K562 (cell line): ENCODE measurements at regions not wholly inside any gene's neighbourhood (a gene's known extent, or its start where the extent isn't known, plus 50 kb on each side); places are given as distances from the start of the nearest gene placed in this dataset.

Experiments
- ATAC-seq: fragments of 200-7000 bp; cut with Tn5 transposase; 3 replicates; pipeline ENCODE4 v1.9.1; 2020; ENCODE audit warnings: moderate library complexity
- BruUV-seq: library from RNA; stranded (reverse); fragments of 400-500 nt; replicated peaks from 2 replicates; lab custom pipeline; 2021; lab: Mats Ljungman, UMichigan
- CTCF ChIA-PET: fragments of 300-600 bp; formaldehyde crosslinking; extraction: SDS; loops from one replicate; lab custom pipeline; 2021; ENCODE audit warnings: low intra/inter-chr PET ratio; lab: Yijun Ruan, JAX
- POLR2A ChIA-PET: fragments of 300-600, 350-650 bp; sonication (Branson Sonifier 250); formaldehyde crosslinking; extraction: SDS; loops from one replicate; lab custom pipeline; 2021; ENCODE audit warnings: antibody characterized with exemption, inconsistent platforms; lab: Yijun Ruan, JAX
- DNase-seq, 4 experiments: peaks; one replicate each; pipeline versions ENCODE4 v3.0.0 to v3.0.0-alpha.2; 2011 to 2018; ENCODE audit warnings: low spot score in 3 of 4, mixed read lengths in 3 of 4; ENCODE audit errors: extremely low read depth in 1 of 4
- FAIRE-seq: peaks from 2 replicates; lab custom pipeline; 2011; peaks lifted over from hg19 to GRCh38; lab: Jason Lieb, UNC
- H2AFZ ChIP-seq: 2 replicates; pipeline ENCODE4 v1.6.0; 2011; ENCODE audit warnings: low read depth, low read length, control low read depth, inconsistent platforms
- H3K27ac ChIP-seq: fragments of 200-600 bp; 3 replicates; pipeline ENCODE4 v1.8.0; 2011; ENCODE audit warnings: low read depth, mild to moderate bottlenecking, control low read depth, inconsistent platforms, low read length, moderate library complexity, mixed read lengths; ENCODE audit errors: extremely low read depth
- H3K27me3 ChIP-seq, 2 experiments: fragments of 300-600 bp in 1 of 2; 2 replicates in 1 of 2; 3 replicates in 1 of 2; pipeline versions ENCODE4 v1.6.0 to v1.8.0; 2011; ENCODE audit warnings: inconsistent platforms in 2 of 2, low read length in 2 of 2, mild to moderate bottlenecking in 1 of 2, mixed read lengths in 1 of 2, moderate library complexity in 1 of 2; ENCODE audit not compliant: control insufficient read depth in 2 of 2, insufficient read depth in 2 of 2
- H3K36me3 ChIP-seq: fragments of 300-600 bp; 3 replicates; pipeline ENCODE4 v1.8.0; 2011; ENCODE audit warnings: mild to moderate bottlenecking, low read length, inconsistent platforms; ENCODE audit not compliant: control insufficient read depth, insufficient read depth
- H3K4me1 ChIP-seq, 2 experiments: fragments of 200-600 bp in 1 of 2; replicated peaks in 1 of 2; 2 replicates in 1 of 2; 3 replicates in 1 of 2; pipeline versions ENCODE4 v1.5.1 to v1.8.0; 2011; ENCODE audit warnings: inconsistent platforms in 2 of 2, low read length in 2 of 2, mild to moderate bottlenecking in 1 of 2, mixed read lengths in 1 of 2, moderate library complexity in 1 of 2; ENCODE audit not compliant: control insufficient read depth in 2 of 2, insufficient read depth in 2 of 2
- H3K4me2 ChIP-seq: 2 replicates; pipeline ENCODE4 v1.6.1; 2011; ENCODE audit warnings: low read length, control low read depth, inconsistent platforms, mixed read lengths; ENCODE audit not compliant: insufficient read depth
- H3K4me3 ChIP-seq: fragments of 200-600 bp; sonication (generic), shearing (Covaris generic); 2 replicates; pipeline ENCODE4 v1.5.1; 2016; ENCODE audit warnings: control low read depth, inconsistent platforms
- H3K79me2 ChIP-seq: fragments of 200-600 bp; 3 replicates; pipeline ENCODE4 v1.8.0; 2011; ENCODE audit warnings: low read length, inconsistent platforms; ENCODE audit not compliant: control insufficient read depth, insufficient read depth
- H3K9ac ChIP-seq, 2 experiments: 2 replicates each; pipeline versions ENCODE4 v1.6.0 to v1.6.1; 2011; ENCODE audit warnings: low read depth in 2 of 2, low read length in 2 of 2, control low read depth in 1 of 2, inconsistent platforms in 1 of 2, mild to moderate bottlenecking in 1 of 2, mixed read lengths in 1 of 2; ENCODE audit not compliant: insufficient read depth in 1 of 2
- H3K9me1 ChIP-seq: one replicate; pipeline ENCODE4 v1.6.0; 2011; ENCODE audit warnings: inconsistent platforms, mild to moderate bottlenecking, low read length, moderate library complexity; ENCODE audit not compliant: control insufficient read depth, insufficient read depth
- H3K9me3 ChIP-seq: replicated peaks from 2 replicates; pipeline ENCODE4 v1.5.1; 2011; ENCODE audit warnings: low read depth, low read length, inconsistent platforms; ENCODE audit not compliant: control insufficient read depth, insufficient read depth
- H4K20me1 ChIP-seq: replicated peaks from 2 replicates; pipeline ENCODE4 v1.6.1; 2011; ENCODE audit warnings: low read length, inconsistent platforms, mixed read lengths; ENCODE audit not compliant: control insufficient read depth, insufficient read depth
- GTF3C2 ChIP-seq: IDR thresholded peaks from 3 replicates; pipeline ENCODE4 v1.6.1; 2011; ENCODE audit warnings: borderline replicate concordance, mild to moderate bottlenecking, moderate library complexity; ENCODE audit not compliant: insufficient read length; ENCODE audit errors: extremely low read depth
- KDM1A ChIP-seq, 2 experiments: fragments of 450-650 bp; IDR thresholded peaks; 2 replicates each; pipeline ENCODE4 v1.6.1; 2016; ENCODE audit warnings: mild to moderate bottlenecking in 2 of 2
- MYBL2 ChIP-seq, 2 experiments: fragments of 450-650 bp in 1 of 2; sonication (generic) in 1 of 2; formaldehyde crosslinking in 1 of 2; IDR thresholded peaks; 2 replicates each; pipeline versions ENCODE4 v1.6.1 to v1.8.1; 2017 to 2022; ENCODE audit warnings: borderline replicate concordance in 1 of 2, inconsistent platforms in 1 of 2, low read depth in 1 of 2, mild to moderate bottlenecking in 1 of 2, missing genetic modification reagents in 1 of 2, moderate library complexity in 1 of 2
- PHTF2 ChIP-seq: fragments of 250-450 bp; sonication (Bioruptor Pico); IDR thresholded peaks from 2 replicates; pipeline ENCODE4 v1.5.0; 2021; ENCODE audit warnings: mild to moderate bottlenecking
- SNAPC5 ChIP-seq: fragments of 250-450 bp; sonication (Bioruptor Pico); IDR thresholded peaks from 2 replicates; pipeline ENCODE4 v1.8.0; 2021; ENCODE audit warnings: moderate library complexity, mild to moderate bottlenecking, inconsistent platforms
- SREBF2 ChIP-seq: sonication (generic); formaldehyde crosslinking; IDR thresholded peaks from 2 replicates; pipeline ENCODE4 v1.4.0; 2020; ENCODE audit warnings: mild to moderate bottlenecking, missing genetic modification reagents
- STAT5B ChIP-seq: fragments of 250-450 bp; sonication (Bioruptor Pico); IDR thresholded peaks from 2 replicates; pipeline ENCODE4 v1.8.0; 2021; ENCODE audit warnings: mild to moderate bottlenecking, inconsistent platforms
- WGBS: fragments of 100-300 bp; shearing (Covaris generic); methylation state at CpG from one replicate; pipeline ENCODE4 v1.1.6; 2016; ENCODE audit warnings: low coverage, mixed read lengths; ENCODE audit not compliant: insufficient coverage; ENCODE audit errors: missing lambda C conversion rate; 5-methylcytosine and 5-hydroxymethylcytosine counted together
- in situ Hi-C: fragments of 300-500 bp; cut with MboI; formaldehyde crosslinking; loops from 4 replicates; pipeline ENCODE4 v1.15.0; 2018; ENCODE audit warnings: inconsistent platforms, mixed read lengths
- intact Hi-C: fragments of 100-400 bp; cut with micrococcal nuclease; formaldehyde crosslinking; loops from 2 replicates; pipeline ENCODE4 v1.14.2; 2022

GRCh38 chr13:73891805-73892204 lies 242.4 kb downstream of the KLF12 start:
- DNase-seq = no peak
- ATAC-seq = no peak
- H3K27me3 ChIP-seq = no peaks in the 10 kb centered on the region
- no peaks in the 10 kb centered on the region for H3K9me3 ChIP-seq
- BruUV-seq = no TSS peak
- H3K36me3 ChIP-seq = no peaks in the 10 kb centered on the region
- no peak overlapping the region for H2AFZ ChIP-seq
- H3K79me2 ChIP-seq = no peaks in the 10 kb centered on the region
- H3K9me1 ChIP-seq = no peaks in the 10 kb centered on the region
- no peak overlapping the region for H3K27ac ChIP-seq
- H3K4me3 ChIP-seq = no peak overlapping the region
- WGBS = 0% methylated on average over 1 of the region's 1 CpG
- no peaks in the 10 kb centered on the region for H3K4me1 ChIP-seq
- intact Hi-C loops = no loop called here
- H4K20me1 ChIP-seq = no peaks in the 10 kb centered on the region
- in situ Hi-C loops = no loop called here
- FAIRE-seq = no peak
- TF ChIP-seq PHTF2 (CRISPR knock-in tag) (no peak), SNAPC5 (CRISPR knock-in tag) (no peak)
- H3K9ac ChIP-seq = no peak overlapping the region
- ChIA-PET CTCF (no interaction called here), POLR2A (no interaction called here)
- H3K4me2 ChIP-seq = no peak overlapping the region

- BruUV-seq = no TSS peak
- Histone ChIP-seq H3K27ac (no peak overlapping the region), H3K4me3 (no peak overlapping the region), H3K4me1 (no peaks in the 10 kb centered on the region), H4K20me1 (no peaks in the 10 kb centered on the region), H3K9me3 (no peaks in the 10 kb centered on the region), H3K79me2 (no peaks in the 10 kb centered on the region), H3K9ac (no peak overlapping the region), H2AFZ (no peak overlapping the region), H3K9me1 (no peaks in the 10 kb centered on the region), H3K27me3 (no peaks in the 10 kb centered on the region), H3K4me2 (no peak overlapping the region), H3K36me3 (no peaks in the 10 kb centered on the region)
- FAIRE-seq (no peak), ATAC-seq (no peak), DNase-seq (no peak)
- intact Hi-C loops (no loop called here), in situ Hi-C loops (no loop called here)
- TF ChIP-seq GTF3C2 (no peak), MYBL2 (IDR thresholded peaks at IDR 0.05; ENCODE audit: low read depth) (no peak), MYBL2 (CRISPR knock-in tag; IDR thresholded peaks at IDR 0.05; ENCODE audit: borderline replicate concordance) (no peak), KDM1A (IDR thresholded peaks at IDR 0.05) (no peak), STAT5B (CRISPR knock-in tag) (no peak), SREBF2 (CRISPR knock-in tag) (no peak)
- POLR2A ChIA-PET = no interaction called here
- WGBS = 0% methylated on average over 5 of the region's 5 CpGs
- CTCF ChIA-PET = no interaction called here
Measured at GRCh38 chr13:73883162-73883561, 251.0 kb downstream of the KLF12 start.
